Stimulated activated CD4-positive, alpha-beta T cell treated with anti-CD3 and anti-CD28 coated beads, Interleukin-4, amount 100 ng/mL, for 48 hours (primary cell): ENCODE measurements at regions not wholly inside any gene's neighbourhood (a gene's known extent, or its start where the extent isn't known, plus 50 kb on each side); places are given as distances from the start of the nearest gene placed in this dataset.
"Not testable (repeated sequence)": the region's sequence is repeated elsewhere in the genome, so short reads cannot be mapped to it uniquely, and the experiment has no call there.

Source experiments
- DNase-seq, 2 donors: peaks; one replicate each; pipeline ENCODE4 v3.0.0-alpha.2; 2020; ENCODE audit warnings: low read depth in 2 of 2

DNA sequence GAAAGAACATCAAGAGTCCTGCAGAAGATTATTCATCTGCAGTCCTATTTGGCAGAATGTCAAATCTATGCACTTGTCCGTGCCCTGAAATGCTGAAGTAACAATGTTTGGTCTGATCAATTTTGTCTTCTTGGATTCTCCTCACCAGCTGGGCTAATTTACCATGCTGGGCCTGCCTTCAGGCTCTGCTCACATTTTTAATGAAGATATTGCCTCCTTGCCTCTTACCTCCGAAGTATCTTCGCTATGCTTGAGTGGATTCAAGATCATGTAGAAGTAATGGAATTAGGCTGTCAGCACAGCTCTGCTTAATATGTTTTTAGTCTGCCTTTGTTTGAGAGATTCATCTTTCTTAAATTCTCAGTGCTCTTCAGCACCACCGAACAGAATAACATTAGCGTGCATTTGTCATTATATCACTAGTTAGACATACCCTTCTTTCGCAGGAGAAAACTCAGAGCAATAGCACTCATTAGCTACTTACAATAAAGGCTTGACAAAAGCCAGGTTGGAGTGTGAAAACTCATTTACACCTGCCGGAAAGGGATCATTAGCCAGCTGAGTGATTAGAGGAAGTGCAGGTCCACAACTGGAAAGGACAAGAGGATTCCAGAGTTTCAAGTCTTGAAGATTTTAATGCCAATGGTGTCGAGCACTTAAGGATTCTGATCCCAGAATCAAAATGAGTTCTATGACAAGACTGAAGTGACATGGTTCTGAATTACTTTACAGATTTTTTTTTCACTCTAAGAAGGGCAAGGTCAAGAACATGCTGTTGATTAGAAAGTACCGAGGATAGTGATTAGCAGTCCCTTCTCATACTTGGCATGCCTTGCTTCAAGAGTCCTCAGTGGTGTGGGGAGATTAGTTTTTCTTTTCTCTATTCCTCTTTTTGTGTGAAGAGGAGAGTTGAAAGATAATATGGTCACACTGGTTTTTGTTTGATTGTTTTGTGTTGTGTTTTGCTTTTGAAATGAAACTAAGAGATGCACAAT is 405.6 kb upstream of the TOM1L1 start:
- no peak for DNase-seq

DNA sequence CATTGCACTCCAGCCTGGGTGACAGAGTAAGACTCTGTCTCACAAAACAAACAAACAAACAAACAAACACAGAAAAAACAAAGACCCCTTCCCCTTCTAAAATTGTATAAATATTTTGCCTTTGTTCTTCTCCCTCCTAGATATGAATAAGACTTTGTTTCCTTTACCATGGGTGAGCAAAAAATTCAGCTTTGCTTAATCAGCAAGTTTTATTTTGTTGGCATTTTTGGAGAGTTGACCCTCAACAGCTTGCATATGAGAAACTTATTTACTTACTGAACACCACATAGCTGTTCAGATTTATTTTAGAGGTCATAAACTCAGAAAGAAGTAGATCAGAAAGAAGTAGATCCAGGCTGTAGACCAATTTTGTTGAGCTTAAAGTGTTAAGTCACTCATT is 395.2 kb upstream of the TOM1L1 start:
- DNase-seq = no peak

GRCh38 chr17:54518706-54519105 is 381.9 kb upstream of the TOM1L1 start:
- DNase-seq = no peak

- no peak for DNase-seq
Observed at GRCh38 chr17:54521137-54521536, 379.5 kb upstream of the TOM1L1 start.

GRCh38 chr17:54524501-54524900 is 376.2 kb upstream of the TOM1L1 start:
- DNase-seq = no peak

DNA sequence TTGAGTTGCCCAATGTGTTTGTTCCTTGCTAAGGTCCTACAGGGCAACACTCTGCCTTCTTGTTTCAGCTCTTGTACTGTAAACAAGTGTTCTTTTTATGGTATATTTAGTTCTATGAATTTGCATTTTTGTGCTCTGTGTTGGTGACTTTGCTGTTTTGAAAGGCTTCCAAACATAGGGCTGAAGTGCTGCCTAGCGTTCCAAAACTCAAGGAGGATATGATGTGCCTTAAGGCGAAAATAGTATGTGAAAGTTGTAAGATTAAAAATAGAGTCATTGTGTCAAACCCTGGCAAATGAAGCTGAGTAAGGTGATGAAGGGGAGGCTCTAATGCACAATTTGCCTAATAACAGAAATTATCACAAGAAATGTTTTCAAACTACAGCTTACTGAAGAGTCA is 372.7 kb upstream of the TOM1L1 start:
- DNase-seq = no peak

DNA sequence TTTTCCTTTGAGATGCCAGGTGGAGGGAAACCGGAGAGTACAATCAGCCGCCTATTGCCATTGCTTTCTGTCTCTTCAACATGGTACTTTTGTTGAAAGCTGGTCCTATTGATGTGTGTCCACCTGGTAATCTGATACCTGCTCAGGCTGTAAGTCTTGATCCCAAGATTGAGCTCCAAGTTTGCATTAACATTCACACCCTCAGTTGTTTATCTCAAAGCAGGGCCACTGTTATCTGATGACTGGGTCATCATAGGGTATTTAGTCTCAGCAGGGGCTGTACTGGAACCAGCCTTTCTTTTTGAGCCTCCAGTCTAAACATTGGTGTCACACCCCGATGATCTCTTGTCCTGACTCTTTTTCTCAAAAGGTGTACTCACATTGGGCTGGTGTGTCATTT is 370.3 kb upstream of the TOM1L1 start:
- no peak for DNase-seq

DNA sequence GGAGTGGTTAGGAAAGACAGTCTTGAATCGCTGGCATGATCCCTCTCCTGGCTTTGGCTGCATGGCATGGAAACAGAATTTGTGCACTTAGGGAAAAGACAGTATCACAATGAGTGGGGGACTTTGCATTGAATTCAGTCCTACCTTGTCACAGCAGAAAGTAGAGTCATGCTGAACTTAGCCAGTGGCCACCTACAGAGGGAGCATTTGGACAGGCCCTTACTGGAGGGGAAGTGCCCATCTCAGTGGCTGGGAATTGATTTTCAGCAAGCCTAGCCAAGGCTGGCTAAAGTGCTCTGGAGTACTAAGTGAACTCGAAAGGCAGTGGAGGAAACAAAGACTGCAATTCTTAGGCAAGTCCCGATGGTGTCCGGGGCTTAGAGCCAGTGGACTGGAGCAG is 364.3 kb upstream of the TOM1L1 start:
- DNase-seq = no peak

DNA sequence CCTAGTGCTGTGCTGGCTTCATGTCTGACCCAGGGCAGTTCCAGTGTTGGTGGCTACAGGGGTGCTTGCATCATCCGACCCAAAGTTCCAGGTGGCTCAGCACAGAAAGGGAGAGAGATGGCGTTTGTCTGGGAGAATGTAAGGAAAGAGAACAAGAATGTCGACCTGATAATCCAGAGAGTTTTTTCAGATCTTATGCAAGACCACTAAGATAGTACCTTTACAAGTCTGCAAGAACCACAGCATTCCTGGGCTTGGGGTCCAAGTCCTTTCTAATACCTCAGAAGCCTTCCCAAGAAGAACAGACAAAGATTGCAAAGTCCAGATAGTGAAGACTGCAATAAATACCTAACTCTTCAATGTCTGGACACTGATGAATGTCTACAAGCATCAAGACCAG is 363.0 kb upstream of the TOM1L1 start:
- DNase-seq = no peak

- DNase-seq = no peak
Observed at GRCh38 chr17:54544249-54544648, 356.4 kb upstream of the TOM1L1 start.

- DNase-seq = no peak
Observed at GRCh38 chr17:54559883-54560282, 340.8 kb upstream of the TOM1L1 start.

- no peak for DNase-seq
Observed at GRCh38 chr17:54608634-54609155, 292.0 kb upstream of the TOM1L1 start.

DNA sequence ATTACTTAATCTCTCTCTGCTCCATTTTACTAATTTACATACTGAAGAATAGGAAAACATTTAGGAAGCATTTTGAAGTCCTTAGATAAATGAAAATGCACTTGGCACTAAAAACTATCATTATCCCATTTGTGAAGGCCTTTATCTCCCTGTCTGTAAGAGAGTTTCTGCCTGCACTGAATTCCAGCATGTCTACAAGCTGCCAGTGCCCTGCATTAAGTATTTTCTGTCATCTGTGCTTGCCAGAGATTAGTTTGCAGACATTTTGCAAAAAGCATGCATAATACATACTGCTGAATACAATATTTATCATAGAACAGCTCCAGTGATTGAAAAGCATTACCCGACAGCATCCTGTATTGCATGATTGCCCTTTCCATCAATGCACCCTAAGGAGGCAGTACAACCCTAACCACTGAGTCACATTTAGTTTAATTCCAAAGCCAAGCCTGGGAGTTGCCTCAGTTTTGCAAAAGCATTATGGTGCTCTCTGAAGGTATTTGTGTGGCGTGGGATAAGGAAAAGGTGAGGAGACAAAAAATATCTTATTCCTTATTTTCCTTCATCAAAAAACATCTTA is 280.2 kb upstream of the TOM1L1 start:
- DNase-seq = no peak

DNA sequence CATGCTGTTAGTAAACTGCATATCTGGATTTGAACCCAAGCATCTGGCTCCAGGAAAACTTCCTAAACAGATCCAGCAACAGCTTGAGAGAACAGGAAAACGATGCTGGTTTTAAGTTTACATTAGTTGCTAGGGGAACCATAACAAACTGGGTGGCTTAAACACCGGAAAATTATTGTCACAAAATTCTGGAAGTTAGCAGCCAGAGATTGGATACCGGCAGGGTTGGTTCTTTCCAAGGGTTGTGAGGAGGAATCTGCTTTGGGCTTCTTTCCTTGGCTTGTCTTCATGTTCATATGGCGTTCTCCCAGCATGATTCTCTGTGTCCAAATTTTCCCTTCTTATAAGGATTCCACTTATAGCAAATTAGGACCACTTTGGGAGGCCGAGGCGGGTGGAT is 276.9 kb upstream of the TOM1L1 start:
- no peak for DNase-seq

DNA sequence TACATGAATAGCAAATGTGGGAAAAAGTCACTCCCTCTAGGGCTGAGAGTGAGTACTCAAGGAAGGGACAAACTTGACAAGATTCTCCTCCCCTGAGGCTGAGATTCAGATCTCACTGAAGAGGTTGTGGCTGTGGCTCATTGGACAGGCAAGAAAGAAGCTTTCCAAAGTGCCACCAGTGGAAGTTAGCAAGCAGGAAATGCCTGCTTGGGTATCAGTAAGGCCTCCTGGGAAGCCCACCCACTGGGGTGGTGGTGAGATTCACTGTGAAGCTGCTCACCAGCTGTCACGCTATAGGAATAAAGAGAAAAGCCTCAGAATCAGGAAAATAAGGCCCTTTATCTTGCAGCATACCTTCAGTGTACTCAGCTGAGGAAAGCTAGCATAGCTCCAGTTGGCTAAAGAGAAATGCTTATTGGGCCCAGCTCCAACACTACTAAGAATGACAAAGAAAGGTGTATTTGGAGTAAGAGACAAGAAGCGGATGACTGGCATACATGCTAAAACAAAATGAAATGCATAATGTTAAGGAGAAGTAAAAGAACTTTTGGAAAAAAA is 274.4 kb upstream of the TOM1L1 start:
- no peak for DNase-seq

- DNase-seq = not testable (repeated sequence)
Observed at GRCh38 chr17:54639426-54639825, 261.2 kb upstream of the TOM1L1 start.

DNA sequence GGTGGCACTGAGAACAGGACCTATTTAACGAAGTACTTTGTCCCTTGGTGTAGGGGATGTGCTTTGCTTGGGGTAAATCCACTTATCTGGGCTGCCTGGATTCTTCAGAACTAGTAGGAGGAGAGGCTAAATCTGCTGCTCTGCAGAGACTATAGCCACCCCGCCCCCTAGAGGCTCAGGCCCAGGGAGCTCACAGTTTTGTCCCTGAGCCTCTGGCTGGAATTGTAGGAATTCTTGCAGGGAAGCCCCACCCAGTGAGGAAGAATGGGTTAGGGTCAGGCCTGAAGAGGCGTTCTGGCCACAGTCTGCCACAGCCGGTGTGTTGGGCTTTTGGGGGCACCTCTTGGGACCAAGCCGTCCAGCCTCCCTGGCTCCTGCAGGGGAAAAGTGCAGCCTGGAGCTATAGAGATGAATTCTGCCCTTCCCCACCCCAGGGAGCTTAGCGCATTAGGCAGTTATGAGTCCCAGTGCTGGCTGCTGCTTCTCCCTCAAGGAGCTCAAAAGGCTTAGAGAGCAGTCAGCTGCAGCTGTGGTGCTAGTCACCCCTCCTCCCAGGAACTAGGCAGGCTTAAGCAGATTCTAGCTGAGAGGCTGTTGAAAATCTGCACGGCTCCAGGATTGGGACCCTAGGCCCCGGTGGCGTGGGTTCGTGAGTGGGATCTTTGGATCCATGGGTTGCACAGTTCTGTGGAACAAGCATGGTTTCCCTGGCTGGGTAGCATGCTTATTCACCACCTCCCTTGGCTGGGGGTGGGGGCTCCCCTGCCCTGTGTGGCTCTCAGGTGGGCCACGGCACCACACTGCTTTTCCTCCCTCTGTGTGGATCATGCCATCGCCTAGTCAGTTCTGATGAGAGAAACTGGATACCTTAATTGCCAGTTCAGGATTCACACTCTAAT is 237.4 kb upstream of the TOM1L1 start:
- no peak for DNase-seq

DNA sequence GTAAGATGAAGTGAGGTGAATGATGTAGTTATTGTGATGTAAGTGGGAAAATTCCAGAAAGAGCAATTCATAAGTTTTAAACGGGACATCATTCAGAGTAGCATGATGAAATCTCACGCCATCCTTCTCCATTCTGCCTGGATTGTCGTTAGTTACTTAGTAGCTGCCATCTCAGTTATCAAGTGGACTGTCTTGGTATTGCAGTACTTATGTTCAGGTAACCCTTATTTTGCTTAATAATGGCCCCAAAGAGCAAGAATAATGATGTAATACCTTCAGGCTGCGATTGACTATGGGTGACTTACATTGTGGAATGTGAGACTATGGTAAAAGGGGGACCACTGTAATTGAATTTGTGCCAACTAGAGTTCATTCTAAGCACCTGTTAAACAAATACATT is 234.1 kb upstream of the TOM1L1 start:
- DNase-seq = no peak

- no peak for DNase-seq
Observed at GRCh38 chr17:54678158-54678557, 222.5 kb upstream of the TOM1L1 start.

- DNase-seq = no peak
Observed at GRCh38 chr17:54680410-54680809, 220.2 kb upstream of the TOM1L1 start.

DNA sequence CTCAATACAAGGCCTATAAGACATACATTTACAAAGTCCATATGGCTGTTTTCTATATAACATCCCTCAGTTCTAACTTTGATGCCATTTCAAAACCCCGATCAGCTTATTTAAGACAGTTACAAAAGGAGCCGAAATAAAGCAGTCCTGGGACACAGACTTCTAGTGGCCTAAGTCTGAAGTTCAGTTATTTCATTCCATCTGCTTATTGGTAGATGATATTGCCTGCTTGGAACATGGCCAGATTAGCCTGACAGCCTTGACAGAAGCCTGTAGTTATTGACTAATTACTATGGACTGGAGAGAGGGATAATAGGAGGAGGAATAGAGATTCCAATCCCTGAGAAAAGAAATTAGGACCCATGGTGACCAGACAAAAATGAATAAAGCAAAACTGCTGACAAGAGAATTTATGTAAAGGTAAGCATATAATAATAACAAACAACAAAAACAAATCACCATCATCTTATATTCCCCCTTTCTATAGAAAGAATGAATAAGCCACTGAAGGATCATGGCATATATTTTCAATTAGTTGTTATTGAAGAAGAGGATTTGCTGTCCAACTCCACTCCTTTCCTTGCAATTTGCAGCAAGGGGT is 206.3 kb upstream of the TOM1L1 start:
- DNase-seq = no peak
